ENCODE measurements at regions not wholly inside any gene's neighbourhood (a gene's known extent, or its start where the extent isn't known, plus 50 kb on each side); places are given as distances from the start of the nearest gene placed in this dataset.

DNA sequence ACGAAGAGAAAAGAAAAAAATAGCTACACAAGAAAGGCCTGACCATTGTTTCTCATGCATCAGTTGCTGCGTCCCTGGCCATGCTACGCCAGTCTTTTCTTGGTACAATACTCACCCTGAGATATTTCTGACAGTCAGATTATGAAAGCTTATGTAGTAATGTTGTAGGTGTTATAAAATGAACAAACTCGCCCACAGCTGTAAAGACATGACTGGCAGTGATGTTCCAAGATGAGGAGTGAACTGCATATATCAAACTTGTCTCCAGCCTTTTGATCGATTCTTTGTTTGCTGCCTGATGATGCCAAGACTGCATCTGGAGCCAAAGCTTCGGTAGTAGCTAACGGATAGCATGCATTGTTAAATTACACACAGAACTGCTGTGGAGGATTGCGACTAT is 822.7 kb downstream of the TUSC7 start:
- Histone ChIP-seq H3K4me3 (no peak overlapping the region), H3K9me3 (no peaks in the 10 kb centered on the region), H3K36me3 (no peaks in the 10 kb centered on the region), H3K27ac (no peak overlapping the region), H3K4me1 (replicated peaks) (no peaks in the 10 kb centered on the region), H3K27me3 (replicated peaks; ENCODE audit: insufficient read depth) (no peaks in the 10 kb centered on the region)
- no peak for DNase-seq (ENCODE audit: low spot score)
- WGBS, result 75% methylated on average over 8 of the region's 8 CpGs
- no peak for TF ChIP-seq POLR2A (IDR thresholded peaks at IDR 0.05)
- TF ChIP-seq, protein P1, sequence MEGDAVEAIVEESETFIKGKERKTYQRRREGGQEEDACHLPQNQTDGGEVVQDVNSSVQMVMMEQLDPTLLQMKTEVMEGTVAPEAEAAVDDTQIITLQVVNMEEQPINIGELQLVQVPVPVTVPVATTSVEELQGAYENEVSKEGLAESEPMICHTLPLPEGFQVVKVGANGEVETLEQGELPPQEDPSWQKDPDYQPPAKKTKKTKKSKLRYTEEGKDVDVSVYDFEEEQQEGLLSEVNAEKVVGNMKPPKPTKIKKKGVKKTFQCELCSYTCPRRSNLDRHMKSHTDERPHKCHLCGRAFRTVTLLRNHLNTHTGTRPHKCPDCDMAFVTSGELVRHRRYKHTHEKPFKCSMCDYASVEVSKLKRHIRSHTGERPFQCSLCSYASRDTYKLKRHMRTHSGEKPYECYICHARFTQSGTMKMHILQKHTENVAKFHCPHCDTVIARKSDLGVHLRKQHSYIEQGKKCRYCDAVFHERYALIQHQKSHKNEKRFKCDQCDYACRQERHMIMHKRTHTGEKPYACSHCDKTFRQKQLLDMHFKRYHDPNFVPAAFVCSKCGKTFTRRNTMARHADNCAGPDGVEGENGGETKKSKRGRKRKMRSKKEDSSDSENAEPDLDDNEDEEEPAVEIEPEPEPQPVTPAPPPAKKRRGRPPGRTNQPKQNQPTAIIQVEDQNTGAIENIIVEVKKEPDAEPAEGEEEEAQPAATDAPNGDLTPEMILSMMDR (IDR thresholded peaks at IDR 0.05), result no peak
- TF ChIP-seq POLR2AphosphoS5 (IDR thresholded peaks at IDR 0.05), result no peak
- intact Hi-C loops (cut with DNase I), result no loop called here

DNA sequence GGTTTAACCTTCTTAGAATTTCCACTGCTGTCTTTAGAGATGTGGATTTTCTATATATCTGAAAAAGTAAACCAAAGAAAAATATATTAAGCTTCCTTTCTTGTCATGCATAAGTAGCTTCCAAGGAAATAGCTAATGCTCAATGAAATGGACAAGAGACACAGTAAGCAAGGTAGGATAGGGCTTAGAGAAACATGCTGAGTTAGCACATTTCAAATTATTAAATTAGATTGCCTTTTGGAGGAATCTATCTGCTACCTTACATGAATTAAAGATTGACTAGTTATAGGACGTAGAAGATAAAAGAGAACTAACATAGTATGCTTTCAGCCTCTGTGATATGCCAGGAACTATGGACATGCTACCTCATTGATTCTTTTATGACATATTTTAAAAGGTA is 824.6 kb downstream of the TUSC7 start:
- WGBS, result 89% methylated on average over 1 of the region's 1 CpG
- no peak overlapping the region for H3K4me3 ChIP-seq
- H3K4me1 ChIP-seq (replicated peaks), result no peaks in the 10 kb centered on the region
- TF ChIP-seq, protein P1 (IDR thresholded peaks at IDR 0.05), result no peak
- no peak for TF ChIP-seq POLR2AphosphoS5 (IDR thresholded peaks at IDR 0.05)
- no peak for TF ChIP-seq POLR2A (IDR thresholded peaks at IDR 0.05)
- intact Hi-C loops (cut with DNase I), result no loop called here
- H3K27ac ChIP-seq, result no peak overlapping the region
- no peaks in the 10 kb centered on the region for H3K27me3 ChIP-seq (replicated peaks; ENCODE audit: insufficient read depth)
- H3K9me3 ChIP-seq, result no peaks in the 10 kb centered on the region
- H3K36me3 ChIP-seq, result no peaks in the 10 kb centered on the region
- DNase-seq (ENCODE audit: low spot score), result no peak

DNA sequence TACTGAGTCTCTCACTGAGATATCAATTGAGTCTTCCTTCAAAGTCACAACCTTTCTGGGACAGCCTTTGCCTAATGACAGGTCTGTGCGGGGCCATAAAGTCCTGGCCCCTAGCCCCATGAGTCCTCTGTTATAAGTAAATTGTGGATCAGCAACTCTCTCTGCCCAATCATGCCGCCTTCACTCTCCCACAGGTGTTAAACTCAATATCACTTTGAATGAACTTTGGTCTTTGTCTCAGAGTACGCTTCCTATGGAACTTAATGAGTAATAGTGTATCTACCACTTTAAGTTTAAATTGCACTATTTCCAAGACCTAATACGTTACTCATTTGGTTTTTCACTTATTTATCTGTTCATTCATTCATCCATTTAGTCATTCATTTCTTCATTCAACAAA is 826.4 kb downstream of the TUSC7 start:
- TF ChIP-seq POLR2A (IDR thresholded peaks at IDR 0.05) (no peak), POLR2AphosphoS5 (IDR thresholded peaks at IDR 0.05) (no peak)
- 93% methylated on average over 4 of the region's 4 CpGs for WGBS

DNA sequence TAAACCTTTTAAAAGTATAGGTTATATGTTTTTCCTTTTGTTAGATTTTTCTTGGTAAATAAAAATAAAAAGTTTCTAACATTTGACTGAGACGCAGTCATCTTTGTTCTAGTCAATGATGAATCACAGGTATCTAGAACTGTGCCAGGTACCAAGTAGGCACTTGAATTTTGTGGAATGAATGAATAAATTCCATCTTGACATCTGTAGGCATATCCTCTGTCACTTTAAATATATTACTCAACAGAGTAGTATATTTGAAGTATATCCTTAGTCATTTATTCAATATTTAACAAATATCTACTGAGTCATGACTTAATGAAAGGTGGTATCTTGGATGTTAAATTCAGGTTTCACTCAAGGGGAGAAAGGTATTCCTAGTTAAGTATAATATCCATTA is 828.4 kb downstream of the TUSC7 start:
- DNase-seq (ENCODE audit: low spot score), result no peak
- 79% methylated on average over 1 of the region's 1 CpG for WGBS
- TF ChIP-seq POLR2A (IDR thresholded peaks at IDR 0.05), result no peak
- TF ChIP-seq POLR2AphosphoS5 (IDR thresholded peaks at IDR 0.05), result no peak
- TF ChIP-seq, protein P1 (IDR thresholded peaks at IDR 0.05), result no peak
- no peaks in the 10 kb centered on the region for H3K27me3 ChIP-seq (replicated peaks; ENCODE audit: insufficient read depth)
- H3K27ac ChIP-seq, result no peak overlapping the region
- intact Hi-C loops (cut with DNase I), result no loop called here
- H3K4me1 ChIP-seq (replicated peaks), result no peaks in the 10 kb centered on the region
- H3K9me3 ChIP-seq, result no peaks in the 10 kb centered on the region
- no peaks in the 10 kb centered on the region for H3K36me3 ChIP-seq
- H3K4me3 ChIP-seq, result no peak overlapping the region

More for the DNA sequence above, 826.4 kb downstream of the TUSC7 start:
- Histone ChIP-seq H3K36me3 (no peaks in the 10 kb centered on the region), H3K27ac (no peak overlapping the region), H3K9me3 (no peaks in the 10 kb centered on the region), H3K27me3 (replicated peaks; ENCODE audit: insufficient read depth) (no peaks in the 10 kb centered on the region), H3K4me3 (no peak overlapping the region), H3K4me1 (replicated peaks) (no peaks in the 10 kb centered on the region)
- intact Hi-C loops (cut with DNase I), result no loop called here
- no peak for DNase-seq (ENCODE audit: low spot score)

DNA sequence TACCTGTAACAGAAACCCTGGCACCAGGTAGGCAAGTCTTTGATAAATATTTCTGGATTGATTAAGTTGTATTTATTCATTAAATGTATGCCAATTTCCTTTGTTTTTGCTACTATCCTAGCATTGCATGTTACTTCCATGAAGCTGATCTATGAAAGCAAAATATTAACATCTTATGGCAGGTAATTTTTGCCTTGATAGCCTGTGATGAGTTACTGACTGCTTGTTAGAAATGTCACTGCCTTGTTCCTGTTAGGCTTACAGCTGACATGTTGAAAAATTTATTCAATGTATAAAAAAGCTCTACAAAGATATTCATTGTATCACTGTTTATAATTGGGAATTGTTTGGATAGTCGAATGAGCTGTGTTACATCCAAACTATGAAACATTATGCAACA is 830.1 kb downstream of the TUSC7 start:
- no peak overlapping the region for H3K4me3 ChIP-seq
- H3K27me3 ChIP-seq (replicated peaks; ENCODE audit: insufficient read depth), result no peaks in the 10 kb centered on the region
- H3K4me1 ChIP-seq (replicated peaks), result no peaks in the 10 kb centered on the region
- H3K9me3 ChIP-seq, result no peaks in the 10 kb centered on the region
- no peak for TF ChIP-seq POLR2AphosphoS5 (IDR thresholded peaks at IDR 0.05)
- TF ChIP-seq, protein P1 (IDR thresholded peaks at IDR 0.05), result no peak
- TF ChIP-seq POLR2A (IDR thresholded peaks at IDR 0.05), result no peak
- WGBS, result 77% methylated on average over 1 of the region's 1 CpG
- intact Hi-C loops (cut with DNase I), result no loop called here
- H3K27ac ChIP-seq, result no peak overlapping the region
- no peaks in the 10 kb centered on the region for H3K36me3 ChIP-seq
- no peak for DNase-seq (ENCODE audit: low spot score)

Measured in prostate gland (tissue), 2 donors.